CD4-positive, alpha-beta T cell treated with Interleukin-21 for 1 hour (primary cell): ENCODE measurements at regions not wholly inside any gene's neighbourhood (a gene's known extent, or its start where the extent isn't known, plus 50 kb on each side); places are given as distances from the start of the nearest gene placed in this dataset.

Experiments
- DNase-seq: peaks from one replicate; pipeline ENCODE4 v3.0.0-alpha.2; 2020

- no peak for DNase-seq
Measured at GRCh38 chr10:78278058-78278404, 244.4 kb downstream of the RPS24 start.

- DNase-seq, result no peak
Measured at GRCh38 chr10:78279756-78280155, 246.1 kb downstream of the RPS24 start.

GRCh38 chr10:78280604-78281003, 246.9 kb downstream of the RPS24 start:
- no peak for DNase-seq

GRCh38 chr10:78281627-78282026, 248.0 kb downstream of the RPS24 start:
- no peak for DNase-seq

GRCh38 chr10:78283069-78283682, 249.5 kb downstream of the RPS24 start:
- DNase-seq, result no peak

- DNase-seq, result no peak
Measured at GRCh38 chr10:78284381-78284780, 250.7 kb downstream of the RPS24 start.

GRCh38 chr10:78285226-78285625, 251.6 kb downstream of the RPS24 start:
- no peak for DNase-seq

- no peak for DNase-seq
Measured at GRCh38 chr10:78286186-78286585, 252.5 kb downstream of the RPS24 start.

GRCh38 chr10:78286668-78287067, 253.0 kb downstream of the RPS24 start:
- DNase-seq, result no peak

GRCh38 chr10:78287618-78288017, 254.0 kb downstream of the RPS24 start:
- DNase-seq, result no peak

GRCh38 chr10:78288663-78289062, 255.0 kb downstream of the RPS24 start:
- no peak for DNase-seq

- DNase-seq, result no peak
Measured at GRCh38 chr10:78290131-78290750, 256.6 kb downstream of the RPS24 start.

- no peak for DNase-seq
Measured at GRCh38 chr10:78291722-78292121, 258.1 kb downstream of the RPS24 start.

GRCh38 chr10:78292250-78292981, 258.8 kb downstream of the RPS24 start:
- DNase-seq, result no peak

GRCh38 chr10:78292982-78293865, 259.6 kb downstream of the RPS24 start:
- DNase-seq, result no peak

- no peak for DNase-seq
Measured at GRCh38 chr10:78295242-78295641, 261.6 kb downstream of the RPS24 start.

- DNase-seq, result no peak
Measured at GRCh38 chr10:78296785-78297184, 263.1 kb downstream of the RPS24 start.

GRCh38 chr10:78297997-78298396, 264.3 kb downstream of the RPS24 start:
- DNase-seq, result no peak

- no peak for DNase-seq
Measured at GRCh38 chr10:78298835-78299234, 265.2 kb downstream of the RPS24 start.

GRCh38 chr10:78299851-78300468, 266.3 kb downstream of the RPS24 start:
- DNase-seq, result peak; percentile 22

GRCh38 chr10:78300526-78300925, 266.9 kb downstream of the RPS24 start:
- DNase-seq, result no peak

GRCh38 chr10:78301481-78301880, 267.8 kb downstream of the RPS24 start:
- no peak for DNase-seq
